ENCODE measurements at regions not wholly inside any gene's neighbourhood (a gene's known extent, or its start where the extent isn't known, plus 50 kb on each side); places are given as distances from the start of the nearest gene placed in this dataset.

DNA sequence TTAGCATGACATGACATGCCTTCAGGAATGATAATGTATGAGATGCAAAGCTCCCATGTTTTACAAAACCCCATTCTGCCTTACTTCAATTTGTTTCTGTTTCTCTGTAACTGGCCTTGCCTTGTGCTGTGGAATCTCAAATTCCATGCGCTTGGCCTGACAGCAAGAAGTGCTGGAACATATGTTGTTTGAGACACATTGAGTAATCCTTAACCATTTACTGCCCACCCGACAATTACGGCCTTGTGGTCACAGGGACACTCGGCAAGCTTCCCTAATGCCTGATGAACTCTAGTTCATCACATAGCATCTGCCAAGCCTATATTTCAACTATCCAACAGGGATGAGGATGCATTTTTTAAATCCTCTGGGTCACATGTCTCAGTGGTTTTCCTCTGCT is 226.4 kb upstream of the CASK start:
- Histone ChIP-seq H3K36me3 (ENCODE audit: control insufficient read depth, insufficient read depth, low read length) (no peaks in the 10 kb centered on the region), H3K27me3 (ENCODE audit: control insufficient read depth, insufficient read depth, low read length) (no peaks in the 10 kb centered on the region), H3K4me1 (ENCODE audit: control insufficient read depth, insufficient read depth, low read length) (no peaks in the 10 kb centered on the region), H3K9ac (ENCODE audit: low read length) (no peak overlapping the region), H3K4me3 (ENCODE audit: low read length) (no peak overlapping the region), H3K9me3 (ENCODE audit: control insufficient read depth, low read length) (no peaks in the 10 kb centered on the region)

DNA sequence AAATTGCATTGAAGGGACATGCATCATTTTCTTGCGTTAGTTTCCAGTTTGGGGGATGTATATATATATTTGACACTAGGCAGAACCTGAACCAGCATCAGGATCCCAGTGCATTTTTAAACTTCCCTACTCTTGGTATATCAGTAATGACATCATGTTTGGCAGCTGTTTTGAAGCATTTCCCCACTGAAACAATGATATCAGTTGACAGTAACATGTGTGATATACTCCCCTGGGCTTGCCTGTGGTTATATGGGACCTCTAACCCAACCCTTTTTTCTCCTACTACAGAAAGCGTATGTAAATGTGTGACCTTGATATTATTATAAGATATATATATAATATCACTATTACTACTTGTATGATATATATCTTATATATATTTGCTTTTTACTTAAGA is 225.9 kb upstream of the CASK start:
- no peak overlapping the region for H3K9ac ChIP-seq (ENCODE audit: low read length)
- no peaks in the 10 kb centered on the region for H3K9me3 ChIP-seq (ENCODE audit: control insufficient read depth, low read length)
- H3K36me3 ChIP-seq (ENCODE audit: control insufficient read depth, insufficient read depth, low read length), result no peaks in the 10 kb centered on the region
- H3K4me1 ChIP-seq (ENCODE audit: control insufficient read depth, insufficient read depth, low read length), result no peaks in the 10 kb centered on the region
- H3K27me3 ChIP-seq (ENCODE audit: control insufficient read depth, insufficient read depth, low read length), result no peaks in the 10 kb centered on the region
- H3K4me3 ChIP-seq (ENCODE audit: low read length), result no peak overlapping the region

DNA sequence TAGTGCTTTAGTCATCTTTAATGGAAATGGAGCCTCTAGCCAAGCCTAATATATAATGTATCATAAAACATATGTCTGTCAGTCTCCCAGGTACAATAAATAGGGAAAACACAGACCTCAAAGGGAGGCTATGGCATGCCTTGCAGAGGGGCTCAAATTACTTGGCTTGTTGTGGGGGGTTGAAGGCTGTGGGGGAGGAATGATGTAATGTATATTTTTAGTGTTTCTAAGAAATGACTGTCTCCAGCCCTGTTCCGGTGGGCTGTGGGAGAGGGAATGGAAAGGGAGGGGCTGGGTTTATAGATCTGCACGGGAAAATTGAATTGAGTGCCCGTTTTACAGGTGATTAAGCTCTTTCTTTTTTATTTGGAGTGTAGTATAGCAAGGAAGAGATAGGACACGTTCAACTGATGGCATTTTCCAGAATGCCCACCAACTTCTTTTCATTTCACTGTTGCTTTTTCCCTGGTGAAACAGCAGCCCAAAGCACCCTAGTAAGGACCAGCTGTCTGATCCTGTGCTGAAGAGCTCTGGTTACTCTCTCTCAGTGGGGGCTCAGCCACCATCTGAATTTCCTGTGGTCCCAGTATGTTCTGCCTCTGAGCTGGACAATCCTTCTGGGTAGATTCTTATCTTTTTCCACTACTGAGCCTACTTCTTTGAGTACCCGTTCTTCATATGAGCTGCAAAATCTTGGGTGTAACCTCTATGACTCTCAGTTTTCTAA is 220.7 kb upstream of the CASK start:
- H3K9ac ChIP-seq (ENCODE audit: low read length), result no peak overlapping the region
- H3K4me3 ChIP-seq (ENCODE audit: low read length), result no peak overlapping the region
- no peaks in the 10 kb centered on the region for H3K4me1 ChIP-seq (ENCODE audit: control insufficient read depth, insufficient read depth, low read length)
- no peaks in the 10 kb centered on the region for H3K27me3 ChIP-seq (ENCODE audit: control insufficient read depth, insufficient read depth, low read length)
- H3K36me3 ChIP-seq (ENCODE audit: control insufficient read depth, insufficient read depth, low read length), result no peaks in the 10 kb centered on the region
- H3K9me3 ChIP-seq (ENCODE audit: control insufficient read depth, low read length), result no peaks in the 10 kb centered on the region

GRCh38 chrX:42140320-42140719 is 217.0 kb upstream of the CASK start:
- Histone ChIP-seq H3K36me3 (ENCODE audit: control insufficient read depth, insufficient read depth, low read length) (no peaks in the 10 kb centered on the region), H3K27me3 (ENCODE audit: control insufficient read depth, insufficient read depth, low read length) (no peaks in the 10 kb centered on the region), H3K9ac (ENCODE audit: low read length) (no peak overlapping the region), H3K4me1 (ENCODE audit: control insufficient read depth, insufficient read depth, low read length) (no peaks in the 10 kb centered on the region), H3K9me3 (ENCODE audit: control insufficient read depth, low read length) (no peaks in the 10 kb centered on the region), H3K4me3 (ENCODE audit: low read length) (no peak overlapping the region)

- Histone ChIP-seq H3K27me3 (ENCODE audit: control insufficient read depth, insufficient read depth, low read length) (no peaks in the 10 kb centered on the region), H3K36me3 (ENCODE audit: control insufficient read depth, insufficient read depth, low read length) (no peaks in the 10 kb centered on the region), H3K9me3 (ENCODE audit: control insufficient read depth, low read length) (no peaks in the 10 kb centered on the region), H3K4me1 (ENCODE audit: control insufficient read depth, insufficient read depth, low read length) (no peaks in the 10 kb centered on the region), H3K4me3 (ENCODE audit: low read length) (no peak overlapping the region), H3K9ac (ENCODE audit: low read length) (no peak overlapping the region)
Measured at GRCh38 chrX:42135583-42136228, 212.4 kb upstream of the CASK start.

- Histone ChIP-seq H3K4me3 (ENCODE audit: low read length) (no peak overlapping the region), H3K9ac (ENCODE audit: low read length) (no peak overlapping the region), H3K27me3 (ENCODE audit: control insufficient read depth, insufficient read depth, low read length) (no peaks in the 10 kb centered on the region), H3K4me1 (ENCODE audit: control insufficient read depth, insufficient read depth, low read length) (no peaks in the 10 kb centered on the region), H3K36me3 (ENCODE audit: control insufficient read depth, insufficient read depth, low read length) (no peaks in the 10 kb centered on the region), H3K9me3 (ENCODE audit: control insufficient read depth, low read length) (no peaks in the 10 kb centered on the region)
Measured at GRCh38 chrX:42131856-42132255, 208.5 kb upstream of the CASK start.

DNA sequence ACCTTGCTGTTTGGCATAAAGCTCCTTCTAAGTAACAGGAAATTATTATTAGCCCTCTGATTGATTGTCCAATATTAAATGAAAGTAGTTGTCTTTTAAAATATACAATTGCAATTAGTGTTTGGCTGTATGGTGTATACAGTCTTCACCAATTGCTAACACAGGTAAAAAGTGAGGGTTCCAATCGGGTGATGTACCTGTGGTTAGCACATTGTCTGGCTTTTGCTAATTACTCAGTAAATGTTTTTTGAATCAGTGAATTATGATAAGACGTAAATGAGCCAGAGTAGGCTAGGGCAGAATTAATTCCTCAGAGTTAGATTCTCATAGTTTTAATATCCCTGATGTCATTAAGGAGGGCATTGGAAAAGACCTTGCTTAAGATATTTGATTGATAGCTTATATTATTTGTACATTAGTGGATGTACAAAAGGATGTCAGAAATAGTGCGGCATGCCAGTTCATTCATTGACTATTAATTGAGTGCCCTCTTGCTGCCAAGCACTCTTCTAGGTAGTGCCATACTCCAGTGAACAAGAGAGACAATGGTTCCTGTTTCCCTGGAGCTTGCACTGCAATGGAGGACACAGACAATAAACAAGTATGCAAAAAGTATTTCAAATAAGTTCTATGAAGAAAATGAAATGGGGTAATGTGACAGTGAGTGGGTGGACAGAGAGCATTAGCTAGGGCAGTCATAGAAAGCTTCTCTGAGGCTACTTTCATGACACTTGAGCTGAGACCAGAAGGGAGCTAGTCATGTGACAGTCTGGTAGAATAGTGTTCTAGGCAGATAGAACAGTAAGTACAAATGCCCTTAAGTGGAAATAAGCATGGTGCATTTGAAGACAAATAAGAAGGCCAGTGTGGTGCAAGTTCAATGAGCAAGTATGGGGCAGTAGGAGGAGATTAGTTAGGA is 205.9 kb upstream of the CASK start:
- no peaks in the 10 kb centered on the region for H3K9me3 ChIP-seq (ENCODE audit: control insufficient read depth, low read length)
- H3K4me3 ChIP-seq (ENCODE audit: low read length), result no peak overlapping the region
- no peaks in the 10 kb centered on the region for H3K4me1 ChIP-seq (ENCODE audit: control insufficient read depth, insufficient read depth, low read length)
- H3K27me3 ChIP-seq (ENCODE audit: control insufficient read depth, insufficient read depth, low read length), result no peaks in the 10 kb centered on the region
- no peaks in the 10 kb centered on the region for H3K36me3 ChIP-seq (ENCODE audit: control insufficient read depth, insufficient read depth, low read length)
- H3K9ac ChIP-seq (ENCODE audit: low read length), result no peak overlapping the region

DNA sequence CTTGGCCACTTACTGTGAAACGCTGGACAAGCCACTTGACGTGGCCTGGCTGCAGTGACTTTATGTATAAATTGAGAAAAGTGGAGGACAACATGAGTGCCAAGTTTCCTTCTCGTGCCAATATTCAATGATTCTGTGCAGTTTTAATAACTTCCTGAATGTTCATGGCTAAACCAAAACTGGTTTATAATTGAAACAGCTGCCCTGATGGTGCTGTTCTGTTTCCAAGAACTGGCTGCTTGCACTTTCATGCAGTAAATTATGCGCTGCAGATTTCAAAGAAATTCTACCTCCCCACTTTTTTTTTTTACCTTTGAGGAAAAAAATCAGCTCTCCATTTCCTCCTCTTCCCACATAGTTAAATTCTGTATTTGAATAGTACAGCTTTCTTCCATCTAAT is 205.2 kb upstream of the CASK start:
- no peaks in the 10 kb centered on the region for H3K27me3 ChIP-seq (ENCODE audit: control insufficient read depth, insufficient read depth, low read length)
- H3K36me3 ChIP-seq (ENCODE audit: control insufficient read depth, insufficient read depth, low read length), result no peaks in the 10 kb centered on the region
- H3K9me3 ChIP-seq (ENCODE audit: control insufficient read depth, low read length), result no peaks in the 10 kb centered on the region
- no peak overlapping the region for H3K4me3 ChIP-seq (ENCODE audit: low read length)
- H3K4me1 ChIP-seq (ENCODE audit: control insufficient read depth, insufficient read depth, low read length), result no peaks in the 10 kb centered on the region
- H3K9ac ChIP-seq (ENCODE audit: low read length), result no peak overlapping the region

DNA sequence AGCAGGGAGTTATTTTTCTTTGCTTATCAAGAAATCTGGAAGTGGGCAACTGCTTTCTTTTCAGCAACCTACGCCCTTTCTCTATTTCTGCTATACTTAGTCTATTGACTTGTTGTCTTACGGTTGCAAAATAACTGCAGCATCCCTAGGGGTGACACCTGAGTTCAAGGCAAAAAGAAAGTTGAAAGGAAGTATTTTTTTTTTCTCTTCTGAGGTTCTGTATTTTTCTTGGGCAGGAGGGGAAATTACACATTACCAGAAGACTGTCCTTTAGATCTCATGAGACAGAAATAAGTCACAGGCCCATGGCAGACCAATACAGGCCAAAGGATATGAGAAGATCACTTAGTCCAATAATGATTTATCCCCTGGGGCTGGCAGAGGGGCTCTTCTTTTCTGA is 204.7 kb upstream of the CASK start:
- Histone ChIP-seq H3K27me3 (ENCODE audit: control insufficient read depth, insufficient read depth, low read length) (no peaks in the 10 kb centered on the region), H3K4me1 (ENCODE audit: control insufficient read depth, insufficient read depth, low read length) (no peaks in the 10 kb centered on the region), H3K9ac (ENCODE audit: low read length) (no peak overlapping the region), H3K4me3 (ENCODE audit: low read length) (no peak overlapping the region), H3K36me3 (ENCODE audit: control insufficient read depth, insufficient read depth, low read length) (no peaks in the 10 kb centered on the region), H3K9me3 (ENCODE audit: control insufficient read depth, low read length) (no peaks in the 10 kb centered on the region)

DNA sequence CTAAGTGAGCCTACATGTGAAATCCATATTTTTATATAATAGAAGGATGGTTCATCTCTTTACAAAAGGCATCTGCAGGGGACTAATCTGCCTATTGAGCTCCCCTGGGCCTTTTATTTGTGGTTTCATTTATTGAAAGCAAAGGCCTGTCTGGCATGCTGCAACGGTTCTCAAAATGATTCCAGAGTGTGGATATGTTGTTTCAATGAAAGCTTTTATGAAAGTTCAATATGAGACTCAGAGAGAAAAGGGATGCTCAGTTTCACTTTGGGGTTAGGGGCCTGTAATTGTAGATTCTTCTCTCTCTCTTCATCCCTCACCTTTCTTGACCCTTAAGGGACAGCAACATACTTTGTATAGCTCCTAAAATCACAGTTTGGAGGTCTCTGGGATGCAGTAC is 204.2 kb upstream of the CASK start:
- no peaks in the 10 kb centered on the region for H3K36me3 ChIP-seq (ENCODE audit: control insufficient read depth, insufficient read depth, low read length)

GRCh38 chrX:42123369-42123768 is 200.0 kb upstream of the CASK start:
- H3K9ac ChIP-seq (ENCODE audit: low read length), result no peak overlapping the region
- no peaks in the 10 kb centered on the region for H3K9me3 ChIP-seq (ENCODE audit: control insufficient read depth, low read length)
- H3K36me3 ChIP-seq (ENCODE audit: control insufficient read depth, insufficient read depth, low read length), result no peaks in the 10 kb centered on the region
- H3K4me1 ChIP-seq (ENCODE audit: control insufficient read depth, insufficient read depth, low read length), result no peaks in the 10 kb centered on the region
- no peak overlapping the region for H3K4me3 ChIP-seq (ENCODE audit: low read length)
- no peaks in the 10 kb centered on the region for H3K27me3 ChIP-seq (ENCODE audit: control insufficient read depth, insufficient read depth, low read length)

More for the DNA sequence above, 204.2 kb upstream of the CASK start:
- no peaks in the 10 kb centered on the region for H3K4me1 ChIP-seq (ENCODE audit: control insufficient read depth, insufficient read depth, low read length)
- no peaks in the 10 kb centered on the region for H3K27me3 ChIP-seq (ENCODE audit: control insufficient read depth, insufficient read depth, low read length)
- no peak overlapping the region for H3K4me3 ChIP-seq (ENCODE audit: low read length)
- no peaks in the 10 kb centered on the region for H3K9me3 ChIP-seq (ENCODE audit: control insufficient read depth, low read length)
- H3K9ac ChIP-seq (ENCODE audit: low read length), result no peak overlapping the region

DNA sequence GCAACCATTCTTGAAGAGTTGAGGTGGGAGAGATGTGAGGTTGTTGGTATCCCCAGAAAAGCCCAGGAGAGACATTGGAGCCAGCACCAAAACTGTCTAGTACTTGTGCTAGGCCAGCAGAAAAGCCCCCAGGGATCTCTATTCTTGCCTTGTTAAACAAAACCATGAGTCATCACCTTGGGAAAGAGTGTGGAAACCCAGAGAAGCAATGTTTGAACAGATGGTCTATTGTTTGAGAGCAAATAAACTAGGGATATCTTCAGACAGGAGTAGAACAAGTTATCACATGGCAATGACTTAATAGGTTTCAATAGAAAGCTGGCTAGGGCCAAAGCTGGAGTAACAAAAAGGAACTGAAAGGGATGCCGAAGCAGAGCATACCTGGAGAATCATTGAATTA is 195.7 kb upstream of the CASK start:
- Histone ChIP-seq H3K9ac (ENCODE audit: low read length) (no peak overlapping the region), H3K9me3 (ENCODE audit: control insufficient read depth, low read length) (no peaks in the 10 kb centered on the region), H3K27me3 (ENCODE audit: control insufficient read depth, insufficient read depth, low read length) (no peaks in the 10 kb centered on the region), H3K4me3 (ENCODE audit: low read length) (no peak overlapping the region), H3K36me3 (ENCODE audit: control insufficient read depth, insufficient read depth, low read length) (no peaks in the 10 kb centered on the region), H3K4me1 (ENCODE audit: control insufficient read depth, insufficient read depth, low read length) (no peaks in the 10 kb centered on the region)

All from mucosa of stomach (tissue), 1 donor.